Astrocyte (in vitro differentiated cells and primary cell): ENCODE measurements at regions not wholly inside any gene's neighbourhood (a gene's known extent, or its start where the extent isn't known, plus 50 kb on each side); places are given as distances from the start of the nearest gene placed in this dataset.
"Not testable (repeated sequence)": the region's sequence is repeated elsewhere in the genome, so short reads cannot be mapped to it uniquely, and the experiment has no call there.

Experiments used
- EZH2 ChIP-seq: IDR thresholded peaks from 2 replicates; pipeline ENCODE4 v1.6.1; 2012; ENCODE audit warnings: mild to moderate bottlenecking, low read length, inconsistent platforms; ENCODE audit not compliant: insufficient read depth
- TF ChIP-seq, protein P1 (sequence below): IDR thresholded peaks from 2 replicates; pipeline ENCODE4 v1.5.1; 2011; ENCODE audit warnings: low read depth, mild to moderate bottlenecking, inconsistent platforms, low read length, moderate library complexity; ENCODE audit not compliant: insufficient read depth

GRCh38 chr16:34018277-34018676, 558.9 kb downstream of the TP53TG3F start:
- TF ChIP-seq, protein P1, sequence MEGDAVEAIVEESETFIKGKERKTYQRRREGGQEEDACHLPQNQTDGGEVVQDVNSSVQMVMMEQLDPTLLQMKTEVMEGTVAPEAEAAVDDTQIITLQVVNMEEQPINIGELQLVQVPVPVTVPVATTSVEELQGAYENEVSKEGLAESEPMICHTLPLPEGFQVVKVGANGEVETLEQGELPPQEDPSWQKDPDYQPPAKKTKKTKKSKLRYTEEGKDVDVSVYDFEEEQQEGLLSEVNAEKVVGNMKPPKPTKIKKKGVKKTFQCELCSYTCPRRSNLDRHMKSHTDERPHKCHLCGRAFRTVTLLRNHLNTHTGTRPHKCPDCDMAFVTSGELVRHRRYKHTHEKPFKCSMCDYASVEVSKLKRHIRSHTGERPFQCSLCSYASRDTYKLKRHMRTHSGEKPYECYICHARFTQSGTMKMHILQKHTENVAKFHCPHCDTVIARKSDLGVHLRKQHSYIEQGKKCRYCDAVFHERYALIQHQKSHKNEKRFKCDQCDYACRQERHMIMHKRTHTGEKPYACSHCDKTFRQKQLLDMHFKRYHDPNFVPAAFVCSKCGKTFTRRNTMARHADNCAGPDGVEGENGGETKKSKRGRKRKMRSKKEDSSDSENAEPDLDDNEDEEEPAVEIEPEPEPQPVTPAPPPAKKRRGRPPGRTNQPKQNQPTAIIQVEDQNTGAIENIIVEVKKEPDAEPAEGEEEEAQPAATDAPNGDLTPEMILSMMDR: not testable (repeated sequence)
- not testable (repeated sequence) for TF ChIP-seq EZH2
